Endothelial cell of umbilical vein (primary cell): ENCODE measurements at regions not wholly inside any gene's neighbourhood (a gene's known extent, or its start where the extent isn't known, plus 50 kb on each side); places are given as distances from the start of the nearest gene placed in this dataset.

ENCODE experiments used
- BruUV-seq: library from RNA; stranded (reverse); fragments of 400-500 nt; replicated peaks from 2 replicates; lab custom pipeline; 2021; lab: Mats Ljungman, UMichigan
- CTCF ChIA-PET: fragments of 300-600, 350-600 bp; sonication (Branson Sonifier 250); formaldehyde crosslinking; loops from one replicate; lab custom pipeline; 2021; ENCODE audit warnings: antibody characterized with exemption, inconsistent platforms; lab: Charles Lee
- POLR2A ChIA-PET: fragments of 300-600, 350-600 bp; sonication (Branson Sonifier 250); formaldehyde crosslinking; loops from one replicate; lab custom pipeline; 2021; ENCODE audit warnings: antibody characterized with exemption, inconsistent platforms; lab: Charles Lee
- DNase-seq: peaks from one replicate; pipeline ENCODE4 v3.0.0-alpha.2; 2011; ENCODE audit warnings: low read depth, low spot score
- FAIRE-seq: peaks from 2 replicates; lab custom pipeline; 2011; peaks lifted over from hg19 to GRCh38; lab: Jason Lieb, UNC
- H2AFZ ChIP-seq: 2 replicates; pipeline ENCODE4 v1.6.0; 2012; ENCODE audit warnings: low read depth, low read length, control low read depth, inconsistent platforms
- H3K27ac ChIP-seq: 2 replicates; pipeline ENCODE4 v1.5.1; 2011; ENCODE audit warnings: low read depth, mild to moderate bottlenecking, control low read depth, low read length, moderate library complexity; ENCODE audit not compliant: insufficient read depth
- H3K27me3 ChIP-seq, 2 experiments: 2 replicates each; pipeline versions ENCODE4 v1.6.0 to v1.6.1; 2011; ENCODE audit warnings: low read length in 2 of 2, mixed read lengths in 1 of 2; ENCODE audit not compliant: control insufficient read depth in 2 of 2, insufficient read depth in 2 of 2
- H3K36me3 ChIP-seq, 2 experiments: 2 replicates in 1 of 2; 3 replicates in 1 of 2; pipeline ENCODE4 v1.5.1; 2011; ENCODE audit warnings: low read length in 2 of 2, mild to moderate bottlenecking in 1 of 2, moderate library complexity in 1 of 2; ENCODE audit not compliant: control insufficient read depth in 2 of 2, insufficient read depth in 2 of 2; ENCODE audit errors: extremely low read depth in 1 of 2
- H3K4me1 ChIP-seq: 3 replicates; pipeline ENCODE4 v1.5.1; 2011; ENCODE audit warnings: mild to moderate bottlenecking, low read length; ENCODE audit not compliant: control insufficient read depth, insufficient read depth; ENCODE audit errors: extremely low read depth
- H3K4me2 ChIP-seq: 2 replicates; pipeline ENCODE4 v1.6.1; 2011; ENCODE audit warnings: low read length, control low read depth, mixed read lengths; ENCODE audit not compliant: insufficient read depth
- H3K4me3 ChIP-seq, 3 experiments: fragments of 200-600 bp in 1 of 3; sonication (generic), shearing (Covaris generic) in 1 of 3; replicated peaks in 1 of 3; 2 replicates each; pipeline ENCODE4 v1.5.1; 2011 to 2016; ENCODE audit warnings: control low read depth in 3 of 3, low read length in 3 of 3, mild to moderate bottlenecking in 2 of 3, inconsistent platforms in 1 of 3, low read depth in 1 of 3, moderate library complexity in 1 of 3; ENCODE audit not compliant: insufficient read depth in 1 of 3
- H3K79me2 ChIP-seq: 2 replicates; pipeline ENCODE4 v1.6.0; 2012; ENCODE audit warnings: low read length, inconsistent platforms; ENCODE audit not compliant: control insufficient read depth, insufficient read depth
- H3K9ac ChIP-seq: replicated peaks from 2 replicates; pipeline ENCODE3; 2011; ENCODE audit warnings: low read length, control low read depth; ENCODE audit not compliant: insufficient read depth; ENCODE audit errors: extremely low read depth
- H3K9me1 ChIP-seq: replicated peaks from 3 replicates; pipeline ENCODE4 v1.6.0; 2011; ENCODE audit warnings: mild to moderate bottlenecking, low read length; ENCODE audit not compliant: control insufficient read depth, insufficient read depth; ENCODE audit errors: extremely low read depth
- H3K9me3 ChIP-seq: replicated peaks from 2 replicates; pipeline ENCODE4 v1.5.1; 2012; ENCODE audit warnings: low read length, inconsistent platforms; ENCODE audit not compliant: control insufficient read depth, insufficient read depth
- H4K20me1 ChIP-seq: replicated peaks from 2 replicates; pipeline ENCODE3; 2011; ENCODE audit warnings: mild to moderate bottlenecking, low read length; ENCODE audit not compliant: control insufficient read depth, insufficient read depth; ENCODE audit errors: extremely low read depth
- CTCF ChIP-seq, 2 donors: IDR thresholded peaks; 1 replicate in 1 of 2; 2 replicates in 1 of 2; pipeline ENCODE4 v1.5.1; 2011; ENCODE audit warnings: low read length in 2 of 2, mild to moderate bottlenecking in 2 of 2, moderate library complexity in 2 of 2, control low read depth in 1 of 2, inconsistent platforms in 1 of 2, low read depth in 1 of 2; ENCODE audit not compliant: insufficient read depth in 1 of 2; ENCODE audit errors: extremely low read depth in 1 of 2
- EZH2 ChIP-seq: IDR thresholded peaks from 2 replicates; pipeline ENCODE4 v1.6.1; 2012; ENCODE audit warnings: borderline replicate concordance, low read depth, mild to moderate bottlenecking, moderate library complexity, low read length, inconsistent platforms; ENCODE audit not compliant: severe bottlenecking
- FOS ChIP-seq: IDR thresholded peaks from 2 replicates; pipeline ENCODE4 v1.6.1; 2011; ENCODE audit warnings: mild to moderate bottlenecking, low read length, moderate library complexity, borderline replicate concordance; ENCODE audit not compliant: insufficient read depth
- GATA2 ChIP-seq: IDR thresholded peaks from 2 replicates; pipeline ENCODE4 v1.7.0; 2011; ENCODE audit warnings: low read depth, mild to moderate bottlenecking, moderate library complexity, mixed read lengths, low read length; ENCODE audit not compliant: insufficient read length, insufficient read depth
- JUN ChIP-seq: IDR thresholded peaks from 2 replicates; pipeline ENCODE4 v1.6.1; 2011; ENCODE audit warnings: borderline replicate concordance, low read depth; ENCODE audit not compliant: insufficient read length, insufficient read depth
- MAX ChIP-seq: IDR thresholded peaks from 2 replicates; pipeline ENCODE4 v1.6.1; 2011; ENCODE audit not compliant: insufficient read depth, insufficient read length
- MYC ChIP-seq: IDR thresholded peaks from one replicate; pipeline ENCODE4 v1.6.1; 2011; ENCODE audit warnings: mild to moderate bottlenecking, low read depth, low read length
- POLR2A ChIP-seq: IDR thresholded peaks from 2 replicates; pipeline ENCODE4 v1.6.1; 2012; ENCODE audit warnings: low read depth, mild to moderate bottlenecking, control low read depth, low read length
- POLR2AphosphoS5 ChIP-seq: IDR thresholded peaks from 2 replicates; pipeline ENCODE4 v1.6.1; 2012; ENCODE audit warnings: low read depth, mild to moderate bottlenecking, control low read depth, low read length, moderate library complexity; ENCODE audit not compliant: insufficient read depth
- dilution Hi-C: fragments of 300-500 bp; cut with MboI; formaldehyde crosslinking; loops from one replicate; pipeline ENCODE4 v1.15.0; 2019; ENCODE audit warnings: low sequenced_read_pairs; ENCODE audit not compliant: extremely low pct_ligation_motif_present
- intact Hi-C: fragments of 100-400 bp; cut with micrococcal nuclease; formaldehyde crosslinking; loops from one replicate; pipeline ENCODE4 v1.10.0; 2022

GRCh38 chr1:208599063-208599462 lies 354.9 kb upstream of the PLXNA2 start:
- no peaks in the 10 kb centered on the region for H3K27me3 ChIP-seq
- H3K9me1 ChIP-seq = no peaks in the 10 kb centered on the region
- H3K9ac ChIP-seq = no peak overlapping the region
- POLR2A ChIA-PET = no interaction called here
- H3K27ac ChIP-seq = no peak overlapping the region
- no peak overlapping the region for H3K4me3 ChIP-seq
- TF ChIP-seq POLR2A = no peak
- TF ChIP-seq POLR2AphosphoS5 = no peak
- no peak for TF ChIP-seq MYC
- no peak for TF ChIP-seq GATA2
- no peak for TF ChIP-seq FOS
- no peak for TF ChIP-seq CTCF (IDR thresholded peaks at IDR 0.05; ENCODE audit: extremely low read depth in 1 of 2, insufficient read depth in 1 of 2, low read depth in 1 of 2, low read length in 2 of 2)
- no peak for TF ChIP-seq MAX
- no peak for TF ChIP-seq EZH2
- TF ChIP-seq JUN = no peak
- CTCF ChIA-PET = no interaction called here
- intact Hi-C loops = no loop called here
- DNase-seq = no peak
- H4K20me1 ChIP-seq = no peaks in the 10 kb centered on the region
- no peak overlapping the region for H2AFZ ChIP-seq
- no peaks in the 10 kb centered on the region for H3K36me3 ChIP-seq
- H3K4me1 ChIP-seq = no peaks in the 10 kb centered on the region
- BruUV-seq = no TSS peak
- no peak overlapping the region for H3K4me2 ChIP-seq
- dilution Hi-C loops = no loop called here
- H3K79me2 ChIP-seq = no peaks in the 10 kb centered on the region
- no peaks in the 10 kb centered on the region for H3K9me3 ChIP-seq
- FAIRE-seq = no peak
